AG09319 (cell line): ENCODE measurements at regions not wholly inside any gene's neighbourhood (a gene's known extent, or its start where the extent isn't known, plus 50 kb on each side); places are given as distances from the start of the nearest gene placed in this dataset.
A peak's percentile ranks its signal among the peaks of the same experiment; 100 is the strongest.
"Not testable (repeated sequence)": the region's sequence is repeated elsewhere in the genome, so short reads cannot be mapped to it uniquely, and the experiment has no call there.

Experiments
- DNase-seq: peaks from one replicate; pipeline ENCODE4 v3.0.0-alpha.2; 2010; ENCODE audit warnings: low read depth; ENCODE audit errors: extremely low read depth
- CTCF ChIP-seq: IDR thresholded peaks from 2 replicates; pipeline ENCODE4 v1.5.1; 2011; ENCODE audit warnings: low read depth, mild to moderate bottlenecking, inconsistent platforms, low read length, moderate library complexity

- peak; percentile 5 for DNase-seq
- TF ChIP-seq CTCF, result peak; percentile 27
Measured at GRCh38 chr3:198167339-198168039, 207.5 kb downstream of the LMLN start.

- not testable (repeated sequence) for DNase-seq
Measured at GRCh38 chr3:198170781-198171180, 210.8 kb downstream of the LMLN start.

- DNase-seq, result not testable (repeated sequence)
Measured at GRCh38 chr3:198173080-198173479, 213.1 kb downstream of the LMLN start.

GRCh38 chr3:198173929-198174574 is 214.0 kb downstream of the LMLN start:
- not testable (repeated sequence) for DNase-seq
